ENCODE measurements at regions not wholly inside any gene's neighbourhood (a gene's known extent, or its start where the extent isn't known, plus 50 kb on each side); places are given as distances from the start of the nearest gene placed in this dataset.

DNA sequence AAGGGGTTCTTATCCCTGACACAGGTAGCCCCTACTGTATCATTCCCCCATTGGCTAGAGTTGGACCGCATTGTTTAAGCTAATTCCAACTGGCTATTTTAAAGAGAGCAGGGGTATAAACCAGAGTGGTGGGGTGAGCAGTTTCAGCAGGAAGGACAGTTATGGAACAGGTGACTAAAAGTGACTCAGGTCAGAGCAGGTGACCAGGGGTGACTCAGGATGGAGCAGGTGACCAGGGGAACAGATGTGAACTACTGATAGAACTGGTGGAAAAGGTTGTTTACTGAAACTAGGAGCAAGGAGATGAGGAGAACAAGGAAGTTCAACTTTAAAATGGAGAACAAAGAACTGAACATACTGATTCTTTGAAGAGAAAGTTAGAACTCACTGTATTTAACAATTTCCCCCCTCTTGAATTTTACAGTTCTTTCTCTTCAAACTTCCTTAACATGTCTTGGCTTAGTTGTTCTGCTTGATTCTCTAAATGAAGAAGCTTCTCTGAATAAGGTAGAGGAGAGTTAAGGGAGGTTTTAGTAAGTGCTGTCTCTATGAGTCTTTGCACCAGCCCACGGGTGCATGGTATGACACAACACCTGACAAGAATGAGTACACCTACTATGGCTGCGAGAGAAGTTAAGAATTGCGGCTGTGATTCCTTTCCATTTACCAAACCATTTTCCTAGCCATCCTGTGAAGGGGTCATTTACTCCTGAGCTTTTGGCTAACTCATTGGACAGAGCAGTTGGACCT lies 83.4 kb upstream of the WNT7A start:
- TF ChIP-seq, protein P1, sequence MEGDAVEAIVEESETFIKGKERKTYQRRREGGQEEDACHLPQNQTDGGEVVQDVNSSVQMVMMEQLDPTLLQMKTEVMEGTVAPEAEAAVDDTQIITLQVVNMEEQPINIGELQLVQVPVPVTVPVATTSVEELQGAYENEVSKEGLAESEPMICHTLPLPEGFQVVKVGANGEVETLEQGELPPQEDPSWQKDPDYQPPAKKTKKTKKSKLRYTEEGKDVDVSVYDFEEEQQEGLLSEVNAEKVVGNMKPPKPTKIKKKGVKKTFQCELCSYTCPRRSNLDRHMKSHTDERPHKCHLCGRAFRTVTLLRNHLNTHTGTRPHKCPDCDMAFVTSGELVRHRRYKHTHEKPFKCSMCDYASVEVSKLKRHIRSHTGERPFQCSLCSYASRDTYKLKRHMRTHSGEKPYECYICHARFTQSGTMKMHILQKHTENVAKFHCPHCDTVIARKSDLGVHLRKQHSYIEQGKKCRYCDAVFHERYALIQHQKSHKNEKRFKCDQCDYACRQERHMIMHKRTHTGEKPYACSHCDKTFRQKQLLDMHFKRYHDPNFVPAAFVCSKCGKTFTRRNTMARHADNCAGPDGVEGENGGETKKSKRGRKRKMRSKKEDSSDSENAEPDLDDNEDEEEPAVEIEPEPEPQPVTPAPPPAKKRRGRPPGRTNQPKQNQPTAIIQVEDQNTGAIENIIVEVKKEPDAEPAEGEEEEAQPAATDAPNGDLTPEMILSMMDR (IDR thresholded peaks at IDR 0.05) = no peak
- TF ChIP-seq POLR2A (IDR thresholded peaks at IDR 0.05) = no peak

Data from Peyer's patch (tissue), 4 donors.